HG03457 (cell line): ENCODE measurements at regions not wholly inside any gene's neighbourhood (a gene's known extent, or its start where the extent isn't known, plus 50 kb on each side); places are given as distances from the start of the nearest gene placed in this dataset.
"Not testable (repeated sequence)": the region's sequence is repeated elsewhere in the genome, so short reads cannot be mapped to it uniquely, and the experiment has no call there.

Source experiments
- ATAC-seq: cut with Tn5 transposase; IDR thresholded peaks from one replicate; pipeline ENCODE4 v1.9.1; 2021; ENCODE audit warnings: moderate number of reproducible peaks; ENCODE audit not compliant: unreplicated experiment

- no peak for ATAC-seq
These were observed 123.1 kb downstream of the VEGFA start for GRCh38 chr6:43893073-43893472.

GRCh38 chr6:43891072-43891870, 121.3 kb downstream of the VEGFA start:
- ATAC-seq: no peak

GRCh38 chr6:43890197-43891062, 120.4 kb downstream of the VEGFA start:
- no peak for ATAC-seq

- no peak for ATAC-seq
These were observed 118.1 kb downstream of the VEGFA start for GRCh38 chr6:43887906-43888683.

- no peak for ATAC-seq
These were observed 117.4 kb downstream of the VEGFA start for GRCh38 chr6:43887340-43887858.

- no peak for ATAC-seq
These were observed 116.8 kb downstream of the VEGFA start for GRCh38 chr6:43886717-43887339.

- no peak for ATAC-seq
These were observed 116.1 kb downstream of the VEGFA start for GRCh38 chr6:43886067-43886461.

- no peak for ATAC-seq
These were observed 115.5 kb downstream of the VEGFA start for GRCh38 chr6:43885399-43886066.

GRCh38 chr6:43884652-43885022, 114.6 kb downstream of the VEGFA start:
- no peak for ATAC-seq

- ATAC-seq: no peak
These were observed 114.0 kb downstream of the VEGFA start for GRCh38 chr6:43883847-43884651.

GRCh38 chr6:43882690-43883448, 112.9 kb downstream of the VEGFA start:
- ATAC-seq: not testable (repeated sequence)

- no peak for ATAC-seq
These were observed 110.5 kb downstream of the VEGFA start for GRCh38 chr6:43880236-43881137.

- no peak for ATAC-seq
These were observed 109.7 kb downstream of the VEGFA start for GRCh38 chr6:43879722-43880121.

GRCh38 chr6:43878823-43879495, 108.9 kb downstream of the VEGFA start:
- ATAC-seq: no peak

- ATAC-seq: no peak
These were observed 108.2 kb downstream of the VEGFA start for GRCh38 chr6:43878127-43878634.

GRCh38 chr6:43877463-43878126, 107.6 kb downstream of the VEGFA start:
- no peak for ATAC-seq
